Tibial nerve (tissue), 4 donors: ENCODE measurements at regions not wholly inside any gene's neighbourhood (a gene's known extent, or its start where the extent isn't known, plus 50 kb on each side); places are given as distances from the start of the nearest gene placed in this dataset.

Source experiments
- DNase-seq, 2 donors: peaks; one replicate each; pipeline ENCODE4 v3.0.0-alpha.2; 2019; ENCODE audit warnings: low spot score in 2 of 2
- H3K27ac ChIP-seq, 4 donors: fragments of 200-600 bp; sonication (generic) in 3 of 4; one replicate each; pipeline ENCODE4 v1.5.1; 2017 to 2019; ENCODE audit warnings: mild to moderate bottlenecking in 1 of 4
- H3K27me3 ChIP-seq, 2 donors: fragments of 200-600 bp; sonication (generic) in 1 of 2; one replicate each; pipeline versions ENCODE4 v1.5.1 to v1.6.0; 2017 to 2019
- H3K36me3 ChIP-seq, 3 donors: fragments of 200-600 bp; sonication (generic); one replicate each; pipeline ENCODE4 v1.5.1; 2018 to 2019
- H3K4me1 ChIP-seq, 4 donors: fragments of 200-600 bp; sonication (generic) in 3 of 4; one replicate each; pipeline ENCODE4 v1.5.1; 2017 to 2019
- H3K4me3 ChIP-seq, 4 donors: fragments of 200-600 bp; sonication (generic) in 3 of 4; one replicate each; pipeline ENCODE4 v1.5.1; 2017 to 2019; ENCODE audit warnings: mild to moderate bottlenecking in 1 of 4, moderate library complexity in 1 of 4
- H3K9me3 ChIP-seq, 4 donors: fragments of 200-600 bp; sonication (generic) in 3 of 4; one replicate each; pipeline ENCODE4 v1.5.1; 2017 to 2019
- EP300 ChIP-seq, 2 donors: sonication (generic); formaldehyde crosslinking; IDR thresholded peaks; one replicate each; pipeline ENCODE4 v1.6.1; 2017; ENCODE audit warnings: antibody characterized with exemption in 2 of 2, mild to moderate bottlenecking in 1 of 2
- POLR2A ChIP-seq, 2 donors: fragments of 450-650 bp; IDR thresholded peaks; one replicate each; pipeline ENCODE4 v1.6.1; 2017; ENCODE audit warnings: antibody characterized with exemption in 2 of 2, mild to moderate bottlenecking in 2 of 2, moderate library complexity in 2 of 2
- WGBS, 2 donors: methylation state at CpG; one replicate each; pipeline ENCODE4 v1.1.5; 2018; 5-methylcytosine and 5-hydroxymethylcytosine counted together
- TF ChIP-seq, protein P1 (sequence below), 5 experiments: fragments of 200-600 bp in 3 of 5; fragments of 450-650 bp in 2 of 5; sonication (generic) in 3 of 5; IDR thresholded peaks; one replicate each; pipeline ENCODE4 v1.5.1; 2016 to 2019; ENCODE audit warnings: antibody characterized with exemption in 5 of 5, mild to moderate bottlenecking in 3 of 5, moderate library complexity in 2 of 5

DNA sequence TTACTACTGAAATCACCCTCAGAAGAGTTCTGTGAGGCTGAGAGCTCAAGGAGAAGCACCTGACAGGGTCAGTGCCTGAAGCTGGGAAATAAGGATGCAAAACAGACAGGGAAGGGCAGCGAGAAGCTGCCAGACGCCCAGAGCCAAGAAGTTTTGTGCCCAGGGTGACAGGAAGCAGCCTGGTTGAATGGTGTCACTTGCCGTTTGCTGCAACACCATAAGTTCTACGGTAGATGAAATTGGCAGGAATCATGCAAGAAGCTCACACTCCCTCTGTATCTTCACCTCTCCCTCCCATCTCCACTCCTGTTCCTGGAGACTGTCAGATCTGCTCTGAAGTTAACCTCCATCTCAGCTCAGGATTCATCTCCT lies 117.0 kb upstream of the SLC14A2 start:
- 70 to 79% methylated on average over 4 of the region's 4 CpGs for WGBS, 2 donors
- Histone ChIP-seq H3K36me3 (no peaks in the 10 kb centered on the region), H3K27ac (no peak overlapping the region), H3K9me3 (no peaks in the 10 kb centered on the region), H3K4me1 (no peaks in the 10 kb centered on the region), H3K27me3 (no peaks in the 10 kb centered on the region), H3K4me3 (no peak overlapping the region)
- no peak for DNase-seq
- TF ChIP-seq EP300 (IDR thresholded peaks at IDR 0.05) (no peak), POLR2A (IDR thresholded peaks at IDR 0.05) (no peak)
- TF ChIP-seq, protein P1, sequence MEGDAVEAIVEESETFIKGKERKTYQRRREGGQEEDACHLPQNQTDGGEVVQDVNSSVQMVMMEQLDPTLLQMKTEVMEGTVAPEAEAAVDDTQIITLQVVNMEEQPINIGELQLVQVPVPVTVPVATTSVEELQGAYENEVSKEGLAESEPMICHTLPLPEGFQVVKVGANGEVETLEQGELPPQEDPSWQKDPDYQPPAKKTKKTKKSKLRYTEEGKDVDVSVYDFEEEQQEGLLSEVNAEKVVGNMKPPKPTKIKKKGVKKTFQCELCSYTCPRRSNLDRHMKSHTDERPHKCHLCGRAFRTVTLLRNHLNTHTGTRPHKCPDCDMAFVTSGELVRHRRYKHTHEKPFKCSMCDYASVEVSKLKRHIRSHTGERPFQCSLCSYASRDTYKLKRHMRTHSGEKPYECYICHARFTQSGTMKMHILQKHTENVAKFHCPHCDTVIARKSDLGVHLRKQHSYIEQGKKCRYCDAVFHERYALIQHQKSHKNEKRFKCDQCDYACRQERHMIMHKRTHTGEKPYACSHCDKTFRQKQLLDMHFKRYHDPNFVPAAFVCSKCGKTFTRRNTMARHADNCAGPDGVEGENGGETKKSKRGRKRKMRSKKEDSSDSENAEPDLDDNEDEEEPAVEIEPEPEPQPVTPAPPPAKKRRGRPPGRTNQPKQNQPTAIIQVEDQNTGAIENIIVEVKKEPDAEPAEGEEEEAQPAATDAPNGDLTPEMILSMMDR (IDR thresholded peaks at IDR 0.05): no peak

GRCh38 chr18:45503990-45504389 lies 111.3 kb upstream of the SLC14A2 start:
- Histone ChIP-seq H3K27me3 (no peaks in the 10 kb centered on the region), H3K4me3 (no peak overlapping the region), H3K27ac (peak overlapping the region in 2 of 4 donors; percentile 44 to 63), H3K36me3 (no peaks in the 10 kb centered on the region), H3K9me3 (no peaks in the 10 kb centered on the region), H3K4me1 (peaks cover 0 to 19% (median 0%) of the 10 kb centered on the region in 4 donors)
- 35 to 45% methylated on average over 3 of the region's 3 CpGs for WGBS, 2 donors
- TF ChIP-seq EP300 (IDR thresholded peaks at IDR 0.05) (peak in 1 of 2 donors; percentile 32), POLR2A (IDR thresholded peaks at IDR 0.05) (no peak)
- DNase-seq: no peak

- TF ChIP-seq, protein P1 (IDR thresholded peaks at IDR 0.05): no peak
- no peak for TF ChIP-seq EP300 (IDR thresholded peaks at IDR 0.05)
- TF ChIP-seq POLR2A (IDR thresholded peaks at IDR 0.05): no peak
- Histone ChIP-seq H3K27ac (peak overlapping the region in 2 of 4 donors; percentile 44 to 63), H3K4me1 (peaks cover 0 to 19% (median 0%) of the 10 kb centered on the region in 4 donors), H3K4me3 (no peak overlapping the region), H3K36me3 (no peaks in the 10 kb centered on the region), H3K9me3 (no peaks in the 10 kb centered on the region), H3K27me3 (no peaks in the 10 kb centered on the region)
- WGBS, 2 donors: 40 to 42% methylated on average over 12 of the region's 12 CpGs
- no peak for DNase-seq
Measured at GRCh38 chr18:45505497-45506206, 109.6 kb upstream of the SLC14A2 start.

- Histone ChIP-seq H3K9me3 (no peaks in the 10 kb centered on the region), H3K4me3 (no peak overlapping the region), H3K4me1 (peaks cover 0 to 19% (median 0%) of the 10 kb centered on the region in 4 donors), H3K27ac (no peak overlapping the region), H3K36me3 (no peaks in the 10 kb centered on the region), H3K27me3 (no peaks in the 10 kb centered on the region)
- DNase-seq: no peak
- WGBS, 2 donors: 87 to 89% methylated on average over 4 of the region's 4 CpGs
- TF ChIP-seq EP300 (IDR thresholded peaks at IDR 0.05): no peak
- TF ChIP-seq, protein P1 (IDR thresholded peaks at IDR 0.05): no peak
- no peak for TF ChIP-seq POLR2A (IDR thresholded peaks at IDR 0.05)
Measured at GRCh38 chr18:45506951-45507350, 108.3 kb upstream of the SLC14A2 start.

DNA sequence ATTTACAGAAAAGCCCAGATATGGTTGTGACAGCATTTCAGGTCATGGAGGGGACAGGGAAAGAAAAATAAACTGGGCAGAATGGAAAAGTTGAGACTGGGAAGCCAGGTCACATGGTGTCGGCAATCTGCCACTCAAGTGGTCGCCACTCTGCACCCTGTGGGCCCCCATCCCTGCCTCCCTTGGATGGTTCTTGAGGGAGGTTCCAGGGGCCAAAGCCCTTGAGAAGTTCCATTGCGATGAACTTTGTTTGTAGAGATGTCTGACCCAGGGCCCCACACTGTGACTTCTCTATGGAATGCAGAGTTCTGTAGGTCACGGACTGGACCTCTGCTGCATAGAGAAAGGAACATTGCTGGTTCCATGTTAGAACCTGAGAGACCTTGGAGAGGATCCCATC lies 105.7 kb upstream of the SLC14A2 start:
- Histone ChIP-seq H3K9me3 (no peaks in the 10 kb centered on the region), H3K27me3 (no peaks in the 10 kb centered on the region), H3K4me3 (no peak overlapping the region), H3K36me3 (no peaks in the 10 kb centered on the region), H3K27ac (no peak overlapping the region), H3K4me1 (peaks cover 0 to 18% (median 0%) of the 10 kb centered on the region in 4 donors)
- no peak for DNase-seq
- 66 to 78% methylated on average over 4 of the region's 4 CpGs for WGBS, 2 donors
- no peak for TF ChIP-seq POLR2A (IDR thresholded peaks at IDR 0.05)
- no peak for TF ChIP-seq EP300 (IDR thresholded peaks at IDR 0.05)
- TF ChIP-seq, protein P1 (IDR thresholded peaks at IDR 0.05): no peak
